WI38 (cell line): ENCODE measurements at regions not wholly inside any gene's neighbourhood (a gene's known extent, or its start where the extent isn't known, plus 50 kb on each side); places are given as distances from the start of the nearest gene placed in this dataset.

Source experiments
- H3K4me3 ChIP-seq: 2 replicates; pipeline ENCODE4 v1.5.1; 2011; ENCODE audit warnings: low read depth, mild to moderate bottlenecking, control low read depth, low read length
- TF ChIP-seq, protein P1 (sequence below): IDR thresholded peaks from 2 replicates; pipeline ENCODE4 v1.5.1; 2012; ENCODE audit warnings: low read depth, mild to moderate bottlenecking, control low read depth, low read length

GRCh38 chr4:129346036-129346435 is 250.1 kb downstream of the C4orf33 start:
- TF ChIP-seq, protein P1, sequence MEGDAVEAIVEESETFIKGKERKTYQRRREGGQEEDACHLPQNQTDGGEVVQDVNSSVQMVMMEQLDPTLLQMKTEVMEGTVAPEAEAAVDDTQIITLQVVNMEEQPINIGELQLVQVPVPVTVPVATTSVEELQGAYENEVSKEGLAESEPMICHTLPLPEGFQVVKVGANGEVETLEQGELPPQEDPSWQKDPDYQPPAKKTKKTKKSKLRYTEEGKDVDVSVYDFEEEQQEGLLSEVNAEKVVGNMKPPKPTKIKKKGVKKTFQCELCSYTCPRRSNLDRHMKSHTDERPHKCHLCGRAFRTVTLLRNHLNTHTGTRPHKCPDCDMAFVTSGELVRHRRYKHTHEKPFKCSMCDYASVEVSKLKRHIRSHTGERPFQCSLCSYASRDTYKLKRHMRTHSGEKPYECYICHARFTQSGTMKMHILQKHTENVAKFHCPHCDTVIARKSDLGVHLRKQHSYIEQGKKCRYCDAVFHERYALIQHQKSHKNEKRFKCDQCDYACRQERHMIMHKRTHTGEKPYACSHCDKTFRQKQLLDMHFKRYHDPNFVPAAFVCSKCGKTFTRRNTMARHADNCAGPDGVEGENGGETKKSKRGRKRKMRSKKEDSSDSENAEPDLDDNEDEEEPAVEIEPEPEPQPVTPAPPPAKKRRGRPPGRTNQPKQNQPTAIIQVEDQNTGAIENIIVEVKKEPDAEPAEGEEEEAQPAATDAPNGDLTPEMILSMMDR, result no peak
- no peak overlapping the region for H3K4me3 ChIP-seq

GRCh38 chr4:129346734-129347133 is 250.8 kb downstream of the C4orf33 start:
- TF ChIP-seq, protein P1, result no peak
- no peak overlapping the region for H3K4me3 ChIP-seq

DNA sequence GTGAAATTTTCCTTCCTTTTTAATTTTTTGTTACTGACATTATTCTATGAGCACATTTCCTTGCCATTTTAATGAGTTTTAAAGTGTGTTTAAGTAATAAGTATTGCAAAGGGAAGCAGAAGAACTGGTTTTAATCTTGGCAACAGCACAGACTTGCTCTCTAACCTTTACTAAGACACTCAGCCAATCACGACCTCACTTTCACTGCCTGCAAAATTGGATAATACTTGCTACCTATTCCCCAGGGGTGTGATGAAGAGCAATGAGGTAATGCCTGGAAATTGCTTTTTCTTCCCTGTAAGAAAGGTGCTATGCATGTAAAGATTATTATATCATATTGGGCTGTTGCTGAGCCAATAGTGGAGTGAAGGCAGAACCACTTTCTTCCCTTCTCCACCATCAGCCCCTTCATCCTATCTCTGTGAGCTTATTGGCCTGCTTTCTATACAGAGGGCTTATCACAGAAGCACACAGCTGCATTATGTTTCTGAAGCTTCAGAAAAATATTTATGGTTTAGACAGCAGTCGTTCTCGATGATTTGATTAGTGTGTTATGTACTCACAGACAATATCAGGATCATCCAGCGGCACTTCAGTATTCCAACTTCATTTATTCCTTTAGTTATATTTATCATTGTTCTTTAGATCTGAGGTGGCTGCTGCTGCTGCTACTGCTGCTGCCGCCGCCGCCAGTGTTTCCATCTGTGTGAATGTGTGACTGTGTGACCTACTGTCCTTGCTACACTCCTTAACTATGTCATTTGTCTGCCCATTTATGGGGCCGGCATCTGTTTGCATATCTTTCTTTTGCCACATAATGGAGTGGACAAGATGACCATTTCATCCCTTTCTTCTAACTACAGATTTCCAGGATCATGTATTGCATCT is 255.1 kb downstream of the C4orf33 start:
- no peak overlapping the region for H3K4me3 ChIP-seq
- TF ChIP-seq, protein P1, result no peak

DNA sequence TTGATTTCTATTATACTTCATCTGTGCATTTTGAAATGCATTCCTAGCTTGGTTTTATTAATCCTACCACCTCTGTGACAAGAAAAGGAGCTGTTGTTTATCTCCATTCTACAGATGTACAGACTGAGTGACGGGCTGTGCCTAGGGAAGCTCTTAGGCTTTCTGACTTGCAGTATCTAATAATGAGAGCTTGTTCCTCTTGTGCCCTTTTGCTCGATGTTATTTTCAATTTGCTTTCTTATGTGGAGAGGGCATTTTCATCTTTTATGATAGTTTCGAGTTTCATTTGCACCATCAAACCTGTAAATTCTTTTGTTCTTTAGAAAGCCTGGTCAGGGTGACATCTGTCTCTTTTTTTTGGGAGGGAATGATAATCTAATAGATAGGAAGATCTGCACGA is 256.5 kb downstream of the C4orf33 start:
- H3K4me3 ChIP-seq, result no peak overlapping the region
- TF ChIP-seq, protein P1, result no peak

GRCh38 chr4:129353490-129353889 is 257.5 kb downstream of the C4orf33 start:
- TF ChIP-seq, protein P1, result no peak
- no peak overlapping the region for H3K4me3 ChIP-seq

DNA sequence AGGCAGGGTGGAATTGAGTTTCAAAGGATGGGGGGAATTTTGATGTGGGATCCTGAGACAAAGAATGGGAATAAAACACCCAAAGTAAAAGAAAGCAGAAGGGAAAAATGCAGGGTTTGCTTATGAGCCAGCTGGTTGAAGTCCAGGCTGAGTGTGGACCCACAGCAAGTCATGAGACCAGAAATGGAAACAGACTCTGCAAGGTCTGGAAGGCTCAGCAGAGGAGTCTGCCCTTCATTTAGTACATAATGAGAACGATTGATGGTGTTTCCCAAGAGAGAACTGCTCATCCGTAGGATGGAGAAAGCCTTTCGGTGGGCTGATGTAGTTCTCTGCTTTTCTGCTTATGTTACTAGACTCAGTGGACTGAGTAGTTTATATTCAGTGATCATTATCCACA is 259.1 kb downstream of the C4orf33 start:
- H3K4me3 ChIP-seq, result no peak overlapping the region
- TF ChIP-seq, protein P1, result no peak

DNA sequence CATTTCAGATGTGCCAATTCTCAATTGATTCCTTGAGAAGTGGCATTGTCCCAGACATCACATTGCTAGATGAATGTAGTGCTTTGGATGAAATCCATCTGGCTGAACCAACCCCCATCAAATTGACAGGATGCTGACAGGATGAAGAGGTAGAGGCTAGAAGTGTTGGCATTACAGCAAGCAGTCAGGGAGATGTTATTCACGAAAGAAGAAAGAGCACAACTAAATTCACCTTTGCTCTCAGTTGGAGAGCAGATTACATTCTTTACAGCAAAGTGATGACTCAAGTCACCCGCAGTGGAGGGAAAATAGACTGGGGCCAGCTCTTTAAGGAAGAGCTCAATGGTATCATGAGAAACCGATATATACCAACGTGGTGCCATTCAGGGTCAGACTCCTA is 259.6 kb downstream of the C4orf33 start:
- H3K4me3 ChIP-seq, result no peak overlapping the region
- TF ChIP-seq, protein P1, result no peak
